Tibial nerve (tissue), 4 donors: ENCODE measurements at regions not wholly inside any gene's neighbourhood (a gene's known extent, or its start where the extent isn't known, plus 50 kb on each side); places are given as distances from the start of the nearest gene placed in this dataset.

Experiments
- CTCF ChIP-seq, 5 experiments: fragments of 200-600 bp in 3 of 5; fragments of 450-650 bp in 2 of 5; sonication (generic) in 3 of 5; IDR thresholded peaks; one replicate each; pipeline ENCODE4 v1.5.1; 2016 to 2019; ENCODE audit warnings: antibody characterized with exemption in 5 of 5, mild to moderate bottlenecking in 3 of 5, moderate library complexity in 2 of 5
- EP300 ChIP-seq, 2 donors: sonication (generic); formaldehyde crosslinking; IDR thresholded peaks; one replicate each; pipeline ENCODE4 v1.6.1; 2017; ENCODE audit warnings: antibody characterized with exemption in 2 of 2, mild to moderate bottlenecking in 1 of 2

- TF ChIP-seq EP300 (IDR thresholded peaks at IDR 0.05) = no peak
- TF ChIP-seq CTCF (IDR thresholded peaks at IDR 0.05) = no peak
These were observed 171.0 kb upstream of the DAAM1 start for GRCh38 chr14:59017285-59017965.
